GM23338 (cell line): ENCODE measurements at regions not wholly inside any gene's neighbourhood (a gene's known extent, or its start where the extent isn't known, plus 50 kb on each side); places are given as distances from the start of the nearest gene placed in this dataset.

ENCODE experiments used
- CTCF ChIP-seq, 2 experiments: fragments of 200-600 bp in 1 of 2; sonication (generic) in 1 of 2; conservative IDR thresholded peaks; 2 replicates each; pipeline versions ENCODE4 v1.5.1 to v1.6.1; 2016 to 2017; ENCODE audit warnings: antibody characterized with exemption in 2 of 2, low read depth in 2 of 2, mild to moderate bottlenecking in 2 of 2, moderate library complexity in 1 of 2
- EZH2 ChIP-seq: fragments of 200-600 bp; sonication (generic); IDR thresholded peaks from one replicate; pipeline ENCODE4 v1.8.0; 2017; ENCODE audit warnings: antibody characterized with exemption, mild to moderate bottlenecking, low read depth; ENCODE audit not compliant: unreplicated experiment
- EZH2phosphoT487 ChIP-seq: fragments of 200-600 bp; sonication (generic); IDR thresholded peaks from one replicate; pipeline ENCODE4 v1.8.1; 2018; ENCODE audit warnings: antibody characterized with exemption; ENCODE audit not compliant: unreplicated experiment

DNA sequence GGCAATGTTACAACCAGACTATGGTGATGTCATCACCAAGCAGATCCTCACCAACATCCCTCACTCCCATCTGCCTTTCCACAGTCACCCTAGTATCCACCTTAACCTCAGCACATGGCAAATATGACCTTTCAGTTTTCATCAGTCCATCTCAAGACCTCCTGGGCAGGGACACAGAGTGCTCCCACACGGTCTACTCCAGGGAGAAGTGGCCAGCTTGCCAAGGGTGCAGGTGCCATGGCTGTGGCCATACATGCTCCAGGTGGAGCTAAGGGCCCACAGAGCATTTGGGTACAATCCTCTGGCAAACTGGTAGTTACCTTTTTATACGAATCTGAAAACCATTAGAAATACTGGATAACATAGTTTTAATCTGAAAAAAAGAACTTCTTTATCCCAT, 453.1 kb downstream of the ADCYAP1 start:
- TF ChIP-seq CTCF (conservative IDR thresholded peaks at IDR 0.05; ENCODE audit: low read depth in 2 of 2), result no peak
- no peak for TF ChIP-seq EZH2phosphoT487
- TF ChIP-seq EZH2, result no peak
